ENCODE measurements at regions not wholly inside any gene's neighbourhood (a gene's known extent, or its start where the extent isn't known, plus 50 kb on each side); places are given as distances from the start of the nearest gene placed in this dataset.

DNA sequence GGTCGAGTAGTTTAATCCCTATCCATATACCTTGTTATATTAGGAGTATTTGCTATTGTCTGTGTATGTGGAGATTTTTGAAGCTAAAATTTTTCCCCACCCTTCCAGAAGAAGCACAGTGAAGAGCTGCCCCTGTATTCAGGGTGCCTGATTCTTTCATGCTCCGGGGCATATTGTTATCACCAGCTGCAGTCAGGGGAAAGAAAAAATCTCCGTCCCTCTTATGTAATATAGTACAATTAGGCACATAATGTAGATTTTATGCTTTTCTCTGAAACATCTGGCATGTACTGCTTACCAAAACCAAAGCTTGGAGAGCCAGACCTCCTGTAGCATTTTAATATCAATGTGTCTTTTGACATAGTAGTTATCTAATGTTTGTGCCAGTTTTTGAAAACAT lies 214.9 kb upstream of the EDNRB start:
- FAIRE-seq, result no peak

DNA sequence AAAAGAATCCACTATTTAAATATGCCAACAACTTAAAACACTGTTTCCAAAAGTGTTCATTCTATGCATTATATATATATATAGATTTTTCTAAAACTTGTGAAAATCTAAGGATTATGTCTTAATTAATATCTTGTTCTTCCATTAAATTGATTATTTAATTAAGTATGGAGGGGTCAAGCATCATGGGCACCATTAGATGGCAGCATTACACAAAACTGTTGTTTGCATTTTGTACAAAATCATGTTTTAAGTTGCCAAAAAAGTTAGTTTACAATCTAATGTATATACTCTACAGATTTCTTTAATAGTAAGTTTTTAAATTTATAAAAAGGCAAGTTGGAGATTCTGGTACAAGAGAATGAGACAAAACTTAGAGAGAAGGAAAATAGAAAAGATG lies 213.2 kb upstream of the EDNRB start:
- FAIRE-seq, result peak; percentile 37

DNA sequence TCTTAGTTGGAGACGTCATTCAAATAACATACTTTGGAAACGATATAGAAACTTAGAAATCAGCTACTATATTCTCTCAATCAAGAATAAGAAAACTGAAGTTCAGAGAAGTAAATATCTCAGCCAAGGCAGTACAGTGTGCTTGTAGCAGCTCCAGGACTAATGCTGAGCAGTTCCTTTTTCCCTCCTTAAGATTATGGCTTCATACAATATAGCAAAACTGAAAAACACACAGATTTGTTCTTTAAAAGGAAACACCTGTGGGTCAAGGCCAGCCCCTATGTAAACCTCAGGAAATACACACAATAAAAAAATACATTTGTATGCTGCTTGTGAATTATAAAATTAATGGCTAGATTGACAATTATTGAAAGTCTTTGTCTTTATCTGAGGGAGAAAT lies 212.7 kb upstream of the EDNRB start:
- no peak for FAIRE-seq

DNA sequence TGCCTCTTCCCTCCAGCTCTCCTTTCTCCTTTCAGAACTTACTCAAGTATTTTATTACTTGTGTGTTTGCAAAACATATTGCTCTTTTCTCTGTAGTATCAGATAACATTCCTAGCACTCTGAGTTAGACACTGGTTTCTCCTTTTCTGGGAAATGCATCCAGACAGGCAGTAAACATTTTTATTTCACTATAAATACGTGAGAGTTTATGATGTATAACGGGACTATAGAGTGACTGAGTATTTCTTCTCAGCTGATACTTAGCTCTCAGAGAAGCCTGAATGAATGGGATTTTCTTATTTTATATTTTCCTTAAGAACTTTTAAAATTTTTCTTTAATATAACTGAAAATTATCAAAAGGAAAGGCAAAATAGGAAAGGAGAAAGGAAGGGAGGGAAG lies 211.2 kb upstream of the EDNRB start:
- peak; percentile 72 for FAIRE-seq

DNA sequence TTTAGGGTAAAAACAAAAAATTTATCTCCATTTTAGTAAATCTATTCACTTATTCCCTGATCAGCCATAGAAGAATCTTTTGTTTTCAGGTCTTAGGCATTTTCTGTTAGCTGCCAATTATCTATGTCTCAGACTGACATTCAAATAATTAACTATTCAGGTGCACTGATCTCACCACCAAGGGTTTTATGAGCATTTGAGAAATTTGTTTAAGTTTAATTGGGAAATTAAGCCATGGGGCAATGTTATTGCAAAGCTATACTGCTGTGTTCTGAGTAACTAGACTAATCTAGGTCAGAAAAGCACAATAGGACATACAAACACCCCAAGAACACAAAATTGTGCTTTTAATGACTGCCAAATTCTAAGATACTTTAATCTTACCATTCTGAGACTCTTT lies 210.7 kb upstream of the EDNRB start:
- no peak for FAIRE-seq

DNA sequence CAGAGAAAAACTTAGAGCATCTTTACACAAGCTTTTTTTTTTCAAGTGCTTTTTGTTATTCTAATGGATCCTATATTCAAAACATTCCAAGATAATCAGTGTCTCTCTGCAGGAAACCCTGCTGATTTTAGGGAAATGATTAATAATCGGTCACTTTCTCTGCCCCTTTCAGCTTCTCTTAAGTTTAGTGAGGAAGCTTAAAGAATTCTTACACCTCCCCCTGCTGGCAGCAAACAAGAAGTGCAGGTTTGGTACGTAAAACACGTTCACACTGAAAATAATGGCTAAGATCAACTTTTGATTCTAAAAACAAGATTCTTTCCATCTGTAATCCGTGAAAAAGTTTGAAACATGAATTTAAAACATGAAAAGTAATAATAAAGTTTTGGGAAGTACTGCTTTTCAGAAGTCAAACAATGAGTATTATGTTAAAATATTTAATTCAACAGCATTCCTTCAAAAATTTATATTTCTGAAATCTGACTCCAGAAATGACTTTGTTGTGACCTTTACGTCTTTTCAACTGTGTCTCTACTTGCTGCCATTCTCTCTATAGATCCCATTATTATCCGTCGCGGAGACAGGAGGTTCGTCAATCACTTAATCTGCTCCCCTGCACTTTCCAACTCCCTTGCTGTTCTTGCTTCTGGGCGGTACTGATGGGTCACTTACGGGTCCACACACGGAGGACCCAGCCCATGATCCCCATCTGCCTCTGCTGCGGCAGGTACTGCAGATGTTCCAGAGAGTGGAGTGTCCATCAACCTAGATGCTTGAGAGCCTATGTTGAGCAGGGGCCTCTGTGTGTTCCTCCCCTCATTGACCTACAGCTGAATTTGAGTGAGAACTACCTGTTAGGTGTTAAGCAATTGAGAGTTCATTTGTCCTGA lies 203.1 kb upstream of the EDNRB start:
- FAIRE-seq, result peak; percentile 95

DNA sequence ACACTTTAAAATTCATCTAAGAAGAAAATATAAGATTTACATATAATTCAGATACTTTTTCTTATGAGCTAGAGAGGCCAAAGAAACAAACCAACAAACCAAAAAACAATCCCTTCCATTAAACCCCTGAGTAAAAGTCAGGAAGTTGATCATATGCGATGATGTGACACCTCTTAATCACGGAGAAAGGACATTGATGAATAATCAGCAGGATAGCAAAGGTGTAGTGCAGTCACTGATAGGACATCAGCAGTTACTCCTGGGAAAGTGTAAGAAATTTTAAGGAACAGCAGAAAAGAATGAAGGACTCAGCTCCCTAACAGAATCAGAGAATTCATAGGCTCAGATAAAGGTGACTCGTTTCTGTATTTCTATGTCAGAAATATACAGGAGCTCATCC lies 202.4 kb upstream of the EDNRB start:
- no peak for FAIRE-seq

DNA sequence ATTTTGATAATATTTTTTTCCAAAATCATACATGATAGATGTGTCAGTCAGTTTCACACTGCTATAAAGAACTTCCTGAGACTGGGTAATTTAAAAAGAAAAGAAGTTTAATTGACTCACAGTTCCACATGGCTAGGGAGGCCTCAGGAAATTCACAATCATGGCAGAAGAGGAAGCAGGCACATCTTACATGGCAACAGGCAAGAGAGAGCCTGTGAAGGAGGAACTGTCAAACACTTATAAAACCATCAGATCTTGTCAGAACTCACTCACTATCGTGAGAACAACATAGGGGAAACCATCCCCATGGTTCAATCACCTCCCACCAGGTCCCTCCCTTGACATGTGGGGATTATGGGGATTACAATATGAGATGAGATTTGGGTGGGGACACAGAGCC lies 201.5 kb upstream of the EDNRB start:
- FAIRE-seq, result peak; percentile 55

DNA sequence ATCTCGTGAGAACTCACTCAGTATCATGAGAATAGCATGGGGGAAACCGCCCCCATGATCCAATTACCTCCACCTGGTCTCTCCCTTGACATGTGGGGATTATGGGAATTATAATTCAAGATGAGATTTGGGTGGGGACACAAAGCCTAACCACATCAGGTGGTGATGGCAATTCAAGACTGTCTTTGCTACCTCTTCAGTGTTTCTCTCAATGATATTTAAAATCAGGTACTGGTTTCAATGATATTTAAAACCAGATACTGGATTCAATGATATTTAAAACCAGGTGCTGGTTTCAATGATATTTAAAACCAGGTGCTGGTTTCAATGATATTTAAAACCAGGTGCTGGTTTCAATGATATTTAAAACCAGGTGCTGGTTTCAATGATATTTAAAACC lies 198.4 kb upstream of the EDNRB start:
- peak; percentile 33 for FAIRE-seq

DNA sequence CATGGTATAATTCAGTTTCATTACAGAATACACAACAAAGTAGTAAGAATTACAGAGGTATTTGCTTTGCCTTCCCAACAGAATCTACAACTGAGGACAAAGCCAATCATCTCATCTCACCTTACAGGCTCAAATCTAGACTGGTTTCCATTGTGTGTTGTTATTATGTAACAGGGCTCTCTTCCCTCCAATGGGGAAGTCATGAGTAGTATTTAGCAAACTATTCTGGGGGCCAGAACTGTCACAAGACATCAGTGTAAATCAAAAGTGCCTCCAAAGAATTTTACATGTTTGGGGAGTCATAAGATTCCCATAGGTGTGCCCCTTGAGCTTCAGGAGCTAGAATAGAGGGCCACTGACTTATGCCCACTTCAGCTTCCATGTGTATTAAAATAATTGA lies 187.0 kb upstream of the EDNRB start:
- no peak for FAIRE-seq

DNA sequence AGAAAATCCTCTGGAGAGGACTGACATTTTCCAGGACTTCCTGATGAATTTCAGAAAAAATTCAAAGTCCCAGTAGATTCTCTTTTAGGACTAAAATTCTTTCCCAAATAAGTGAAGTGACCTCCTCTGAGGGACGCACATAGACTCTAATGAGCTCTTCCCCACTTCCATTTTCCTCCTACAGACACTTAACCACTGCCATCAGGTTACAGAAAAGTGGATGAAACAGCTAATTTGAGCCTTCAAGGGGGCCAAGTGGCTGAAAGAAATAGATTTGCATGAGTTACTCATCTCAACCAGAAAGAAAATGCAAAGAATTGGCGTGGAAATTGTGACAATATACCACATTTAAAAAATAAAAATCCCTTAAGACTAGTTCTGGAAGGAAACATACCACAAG lies 185.3 kb upstream of the EDNRB start:
- no peak for FAIRE-seq

DNA sequence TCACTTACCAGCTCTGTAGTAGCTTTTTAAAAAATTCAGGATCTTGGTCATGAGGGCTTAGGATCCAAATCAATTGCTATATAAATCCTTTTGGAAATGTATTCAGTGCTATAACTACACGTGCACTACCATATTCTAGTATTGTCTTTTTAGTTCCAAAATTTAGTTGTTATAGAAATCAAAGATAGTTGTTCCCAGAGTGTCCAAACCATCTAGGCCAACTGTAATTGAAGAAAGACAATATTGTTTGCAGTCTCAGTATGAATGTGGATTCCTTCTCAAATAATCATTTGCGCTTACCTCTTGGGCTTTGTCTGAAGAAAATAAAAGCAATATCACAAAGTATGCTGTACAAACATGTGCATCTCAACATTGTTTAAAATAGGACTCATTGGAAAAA lies 184.1 kb upstream of the EDNRB start:
- no peak for FAIRE-seq

DNA sequence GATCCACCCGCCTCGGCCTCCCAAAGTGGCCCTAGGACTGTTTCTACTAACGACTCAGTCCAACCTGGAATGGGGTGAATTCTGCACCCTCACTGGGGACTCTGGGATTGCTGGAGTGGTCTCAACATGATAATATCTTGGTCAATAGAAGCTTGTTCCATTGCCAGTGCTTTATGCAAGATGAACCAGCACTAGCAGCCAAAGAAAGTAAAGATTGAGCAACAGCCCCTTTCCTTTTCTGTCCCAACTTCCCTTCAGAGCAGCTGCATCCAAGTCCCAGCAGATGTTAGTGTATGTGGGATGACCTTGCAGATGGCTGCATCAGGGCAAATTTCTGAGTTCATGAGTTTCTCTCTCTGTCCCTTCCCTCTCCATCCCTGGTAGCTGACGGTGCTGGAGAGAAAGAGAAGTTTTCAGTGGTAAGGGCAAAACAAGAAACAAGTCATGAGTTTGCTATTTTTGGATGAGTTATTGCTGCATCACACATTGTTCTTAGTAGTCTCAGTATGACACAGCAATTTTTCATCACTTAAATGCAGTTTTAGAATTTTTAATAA lies 183.6 kb upstream of the EDNRB start:
- no peak for FAIRE-seq

DNA sequence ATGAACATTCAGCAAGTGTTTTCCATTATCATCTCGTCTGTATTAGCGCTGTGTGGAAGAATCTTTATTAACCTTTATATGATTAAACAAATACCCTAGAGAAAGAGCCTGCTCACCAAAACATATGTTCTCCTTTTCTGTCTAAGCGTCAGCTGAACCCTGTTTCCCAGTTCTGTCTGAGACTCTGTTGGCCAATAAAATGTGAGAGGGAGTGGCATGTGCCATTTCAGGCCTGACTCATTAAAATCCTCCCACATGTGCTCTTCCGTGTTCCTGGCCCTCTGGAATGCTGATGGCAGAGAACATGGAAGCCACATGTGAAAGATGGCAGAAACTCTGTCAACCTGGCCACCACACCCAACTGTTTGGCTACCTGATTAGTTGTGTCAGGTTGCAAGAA lies 181.9 kb upstream of the EDNRB start:
- no peak for FAIRE-seq

DNA sequence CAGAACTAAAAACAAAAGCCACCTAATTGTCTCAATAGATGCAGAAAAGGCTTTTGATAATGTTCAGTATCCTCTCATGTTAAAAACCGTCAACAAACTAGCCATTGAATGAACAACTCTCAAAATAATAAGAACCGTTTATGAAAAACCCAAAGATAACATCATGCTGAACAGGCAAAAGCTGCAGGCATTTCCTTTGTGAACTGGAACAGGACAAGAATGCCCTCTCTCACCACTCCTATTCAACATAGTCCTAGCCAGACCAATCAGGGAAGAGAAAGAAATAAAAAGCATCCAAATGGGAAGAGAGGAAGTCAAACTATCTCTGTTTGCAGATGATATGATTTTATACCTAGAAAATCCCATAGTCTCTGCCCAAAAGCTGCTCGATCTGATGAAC lies 179.6 kb upstream of the EDNRB start:
- FAIRE-seq, result no peak

DNA sequence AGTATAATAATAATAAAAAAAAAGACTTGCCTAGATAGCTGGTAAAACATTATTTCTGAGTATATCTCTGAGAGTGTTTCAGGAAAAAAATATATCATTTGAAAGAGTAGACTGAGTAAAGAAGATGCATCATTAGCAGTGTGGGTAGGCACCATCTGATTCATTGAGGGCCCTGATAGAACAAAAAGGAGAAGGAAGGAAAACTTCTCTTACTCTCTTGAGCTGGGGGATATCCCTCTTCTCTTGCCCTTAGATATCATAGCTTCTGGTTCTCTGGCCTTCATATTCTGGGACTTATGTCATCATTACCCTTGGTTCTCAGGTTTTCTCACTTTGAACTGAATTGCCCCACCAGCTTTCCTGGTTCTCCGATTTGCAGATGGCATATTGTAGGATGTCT lies 177.6 kb upstream of the EDNRB start:
- FAIRE-seq, result no peak

DNA sequence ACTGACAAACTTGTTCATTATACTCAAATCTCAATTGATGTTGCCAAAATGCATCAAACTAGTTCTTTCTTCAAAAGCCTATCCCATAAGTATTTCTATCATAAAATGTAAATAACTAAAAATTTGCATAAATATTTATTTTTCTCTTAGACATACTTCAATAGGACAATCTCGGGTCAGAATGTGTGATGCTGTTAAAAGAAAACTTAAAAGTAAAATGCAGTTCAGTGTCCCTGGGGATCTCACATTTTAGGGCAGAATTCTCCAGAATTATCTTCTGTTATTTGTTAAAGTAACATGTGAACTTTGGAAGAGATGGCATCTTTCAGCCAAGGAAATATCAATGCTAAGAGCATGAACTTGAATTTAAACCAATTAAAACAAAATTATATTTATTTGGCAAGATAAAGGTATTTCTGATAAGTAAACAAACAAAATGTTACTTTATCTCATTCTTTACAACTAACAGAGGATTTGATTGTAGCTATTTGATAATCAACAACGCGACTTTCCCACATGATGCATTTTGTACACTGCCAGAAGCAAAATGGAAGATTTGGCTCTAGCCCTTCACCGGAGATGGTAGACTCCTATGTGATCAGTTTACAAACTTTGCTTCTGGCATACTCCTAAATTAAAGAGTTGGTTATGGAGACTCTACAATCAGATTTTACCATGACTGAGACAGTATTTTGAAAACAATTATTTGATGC lies 169.5 kb upstream of the EDNRB start:
- no peak for FAIRE-seq

DNA sequence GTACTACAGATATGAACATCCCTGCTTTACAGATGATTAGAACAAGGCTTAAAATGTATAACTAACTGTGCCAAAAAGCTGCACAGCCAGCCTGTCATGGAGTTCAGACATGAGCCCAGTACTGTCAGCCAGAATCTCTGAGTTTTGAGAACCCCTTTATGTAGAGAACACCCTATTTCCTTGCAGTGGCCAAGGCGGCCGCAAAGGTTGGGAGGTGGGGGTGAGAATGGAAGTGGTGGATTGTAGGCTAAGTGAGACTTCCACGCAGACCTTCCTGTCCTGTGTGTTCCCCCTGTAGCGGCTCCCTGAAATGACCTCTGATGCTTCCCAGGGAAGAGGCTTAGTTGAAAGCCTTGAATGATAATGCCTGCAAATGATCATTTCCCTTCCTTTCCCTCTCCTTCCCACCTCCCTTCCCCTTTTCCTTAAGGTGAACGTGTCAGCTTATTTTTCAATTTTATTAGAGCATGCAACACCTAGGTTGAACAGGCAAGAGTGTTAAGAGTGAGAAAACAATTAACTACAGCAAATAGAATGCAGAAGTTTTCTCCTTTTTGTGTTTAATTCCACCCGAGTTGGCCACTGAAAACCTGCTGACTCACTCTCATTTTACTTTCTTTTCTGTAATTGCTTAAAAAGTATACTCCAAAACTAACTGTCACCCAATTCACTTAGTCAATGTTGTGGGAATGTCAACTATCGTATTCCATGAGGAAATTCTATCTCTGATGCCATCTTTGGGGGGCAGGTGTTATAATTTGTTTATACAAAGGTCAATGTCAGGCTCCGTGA lies 167.0 kb upstream of the EDNRB start:
- no peak for FAIRE-seq

DNA sequence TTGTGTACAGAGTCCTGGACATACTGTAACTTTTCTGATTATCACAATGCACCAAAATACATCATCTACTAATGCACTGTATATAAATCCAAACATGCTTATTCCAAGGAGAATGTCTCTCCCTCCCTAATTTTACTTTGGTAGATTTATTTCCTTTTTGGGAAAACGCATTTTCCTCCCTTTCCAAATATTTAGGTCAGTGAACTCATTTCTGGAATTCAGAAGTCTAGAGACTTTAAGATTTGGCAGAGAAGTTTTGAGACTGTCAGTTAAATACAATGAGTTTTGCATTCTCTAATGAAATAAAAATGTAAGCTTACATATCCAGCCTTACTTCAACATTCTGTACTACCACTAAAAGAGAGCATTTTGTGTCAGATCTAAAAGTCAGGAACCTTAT lies 165.8 kb upstream of the EDNRB start:
- no peak for FAIRE-seq

DNA sequence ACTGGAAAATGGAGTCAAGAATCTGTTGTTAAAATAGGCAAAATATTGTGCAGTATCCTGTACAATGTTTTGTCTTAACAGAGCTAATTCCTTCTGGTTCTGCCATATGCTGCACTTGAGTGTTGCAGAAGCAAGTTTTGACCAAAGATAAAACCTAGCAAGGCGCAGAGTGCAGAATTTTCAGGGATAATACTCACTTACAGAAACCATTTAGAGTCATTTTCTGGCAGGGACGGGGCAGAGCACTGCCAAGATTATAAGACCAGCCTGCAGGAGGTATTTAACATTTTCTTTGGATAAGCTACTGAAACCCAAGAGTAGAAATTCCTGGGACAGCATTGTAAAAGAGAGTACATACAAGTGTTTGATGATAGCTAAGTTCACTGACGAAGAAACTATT lies 159.5 kb upstream of the EDNRB start:
- no peak for FAIRE-seq

DNA sequence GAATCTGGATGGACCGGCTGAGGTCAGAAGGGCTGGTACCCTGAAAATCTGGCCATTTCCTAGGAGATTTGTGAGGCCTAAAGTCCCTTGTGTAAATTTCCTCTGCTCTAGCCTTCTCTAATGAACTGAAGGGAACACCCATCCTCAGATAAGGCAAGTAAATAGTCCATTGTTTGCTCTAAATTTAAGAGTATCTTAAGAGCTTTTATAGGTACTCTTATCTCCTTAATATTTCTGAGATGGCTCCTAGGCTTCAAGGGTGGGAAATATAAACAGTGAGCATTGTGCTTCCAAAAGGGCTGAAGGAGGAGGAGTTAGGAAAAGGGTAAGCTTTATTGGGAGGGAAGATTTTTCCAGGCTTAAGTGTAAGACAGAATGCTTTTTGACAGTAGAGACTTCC lies 148.7 kb upstream of the EDNRB start:
- FAIRE-seq, result no peak

DNA sequence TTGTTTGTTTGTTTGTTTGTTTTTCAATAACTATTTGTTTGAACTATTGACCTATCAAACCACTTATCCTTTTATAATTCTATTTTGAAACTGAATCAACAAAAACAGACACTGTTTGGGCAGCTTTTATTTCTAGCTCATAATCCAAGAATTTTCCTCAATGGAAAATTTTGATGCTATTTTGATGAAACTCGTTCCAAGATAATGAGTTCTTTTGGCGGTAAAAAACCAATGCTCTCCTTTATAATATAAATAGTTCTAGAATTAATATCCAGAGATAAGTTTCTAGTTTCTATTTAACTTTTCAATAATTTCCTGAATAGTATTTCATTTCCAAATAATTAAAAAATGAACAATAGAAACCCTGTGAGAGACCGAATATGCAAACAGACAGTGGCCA lies 146.5 kb upstream of the EDNRB start:
- no peak for FAIRE-seq

DNA sequence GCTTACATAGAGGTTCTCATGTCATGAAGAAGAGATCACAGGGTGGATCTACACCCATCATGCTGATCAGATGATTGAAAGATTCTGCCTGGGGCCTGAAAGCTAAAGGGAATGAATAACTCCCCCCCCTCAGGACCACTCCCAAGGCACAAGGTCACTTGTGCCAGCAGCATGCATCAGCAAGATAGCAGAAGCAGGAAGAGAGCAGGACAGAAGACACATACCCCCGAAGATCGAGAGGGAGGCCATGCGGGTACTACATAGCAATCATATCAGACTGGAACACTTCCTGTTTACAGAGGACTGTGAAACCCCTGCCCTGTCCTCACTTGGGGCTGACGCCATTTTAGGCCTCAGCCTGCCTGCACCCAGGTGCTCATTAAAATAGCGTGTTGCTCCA lies 143.2 kb upstream of the EDNRB start:
- no peak for FAIRE-seq
